ENCODE measurements at regions not wholly inside any gene's neighbourhood (a gene's known extent, or its start where the extent isn't known, plus 50 kb on each side); places are given as distances from the start of the nearest gene placed in this dataset.
"Not testable (repeated sequence)": the region's sequence is repeated elsewhere in the genome, so short reads cannot be mapped to it uniquely, and the experiment has no call there.

GRCh38 chr6:3961581-3962215, 112.5 kb downstream of the FAM50B start:
- no peak for DNase-seq

GRCh38 chr6:3962291-3963280, 113.4 kb downstream of the FAM50B start:
- peak in 1 of 3 donors; percentile 27 for DNase-seq

- DNase-seq: peak in 1 of 3 donors; percentile 59
Observed at GRCh38 chr6:3963426-3963825, 114.3 kb downstream of the FAM50B start.

GRCh38 chr6:3965071-3965718, 113.7 kb downstream of the FAM217A start:
- DNase-seq: no peak

GRCh38 chr6:3966426-3966825, 112.5 kb downstream of the FAM217A start:
- no peak for DNase-seq

DNA sequence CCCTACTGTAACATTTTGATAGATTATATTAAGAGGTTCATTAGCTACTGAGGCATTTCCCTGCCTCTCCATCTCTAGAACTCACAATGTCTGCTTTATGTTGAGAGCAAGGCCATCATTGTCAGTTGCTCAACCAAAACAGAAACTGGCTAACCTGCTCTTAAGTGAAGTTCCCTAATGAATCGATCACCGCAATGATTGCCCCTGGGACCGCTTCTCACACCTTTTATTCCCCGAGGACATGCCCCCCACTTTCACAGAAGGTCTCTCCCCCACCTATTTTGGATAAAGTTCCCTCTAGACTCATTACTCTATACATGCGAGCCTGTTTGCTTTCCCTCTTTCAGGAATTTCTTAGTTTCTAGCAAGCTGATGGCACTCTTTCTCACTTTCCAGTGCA, 108.8 kb downstream of the FAM217A start:
- no peak for DNase-seq

GRCh38 chr6:3973152-3973551, 105.8 kb downstream of the FAM217A start:
- not testable (repeated sequence) for DNase-seq

- DNase-seq: peak; percentile 88 to 93 (median 89)
Observed at GRCh38 chr6:3977875-3978711, 100.8 kb downstream of the FAM217A start.

- not testable (repeated sequence) for DNase-seq
Observed at GRCh38 chr6:3978966-3979365, 100.0 kb downstream of the FAM217A start.

- no peak for DNase-seq
Observed at GRCh38 chr6:3981917-3982316, 97.0 kb downstream of the FAM217A start.

DNA sequence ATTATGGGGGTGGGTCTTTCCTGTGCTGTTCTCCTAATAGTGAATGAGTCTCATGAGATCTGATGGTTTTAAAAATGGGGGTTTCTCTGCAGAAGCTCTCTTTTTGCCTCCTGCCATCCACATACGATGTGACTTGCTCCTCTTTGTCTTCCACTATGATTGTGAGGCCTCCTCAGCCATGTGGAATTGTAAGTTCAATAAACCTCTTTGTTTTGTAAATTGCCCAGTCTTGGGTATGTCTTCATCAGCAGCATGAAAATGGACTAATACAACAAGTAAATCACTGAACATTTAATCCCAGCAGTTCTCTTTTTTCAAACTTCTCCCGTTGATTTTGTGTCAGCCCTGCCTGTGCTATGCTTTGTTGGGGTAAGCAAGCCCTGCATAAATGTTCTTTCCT, 95.2 kb downstream of the FAM217A start:
- DNase-seq: no peak

- no peak for DNase-seq
Observed at GRCh38 chr6:3984494-3984893, 94.4 kb downstream of the FAM217A start.

DNA sequence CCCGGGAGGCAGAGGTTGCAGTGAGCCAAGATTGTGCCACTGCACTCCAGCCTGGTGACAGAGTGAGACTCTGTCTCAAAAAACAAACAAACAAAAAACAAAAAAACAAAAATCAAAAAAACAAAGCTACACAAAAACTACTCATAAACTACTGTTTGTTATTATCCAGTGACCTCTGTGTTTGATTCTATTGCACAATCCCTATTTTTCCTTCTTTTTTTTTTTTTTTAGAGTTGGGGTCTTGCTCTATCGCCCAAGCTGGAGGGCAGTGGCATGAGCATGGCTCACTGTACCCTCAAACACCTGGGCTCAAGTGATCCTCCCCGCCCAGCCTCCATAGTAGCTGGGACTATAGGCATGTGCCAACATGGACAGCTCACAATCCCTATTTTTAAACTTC, 92.7 kb downstream of the FAM217A start:
- no peak for DNase-seq

DNA sequence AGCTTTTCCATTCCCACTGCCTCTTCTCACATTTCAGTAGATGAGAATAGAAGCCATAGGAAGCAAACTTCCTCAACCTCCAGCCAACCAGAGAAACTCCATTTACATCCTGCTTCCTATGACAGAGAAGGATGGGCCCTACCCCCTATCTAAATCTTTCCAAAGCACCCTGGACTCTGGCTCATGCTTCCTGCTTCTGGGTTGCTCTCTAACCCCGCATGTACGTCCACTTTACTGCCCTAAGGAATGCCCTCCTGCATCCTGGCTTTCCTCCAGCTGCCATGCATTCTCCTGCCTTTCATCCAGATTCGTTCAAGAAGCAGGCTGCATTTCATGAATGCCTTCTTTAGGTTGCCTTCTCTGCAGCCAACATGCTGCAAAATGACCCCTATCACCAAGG, 91.9 kb downstream of the FAM217A start:
- peak in 1 of 3 donors; percentile 37 for DNase-seq

DNA sequence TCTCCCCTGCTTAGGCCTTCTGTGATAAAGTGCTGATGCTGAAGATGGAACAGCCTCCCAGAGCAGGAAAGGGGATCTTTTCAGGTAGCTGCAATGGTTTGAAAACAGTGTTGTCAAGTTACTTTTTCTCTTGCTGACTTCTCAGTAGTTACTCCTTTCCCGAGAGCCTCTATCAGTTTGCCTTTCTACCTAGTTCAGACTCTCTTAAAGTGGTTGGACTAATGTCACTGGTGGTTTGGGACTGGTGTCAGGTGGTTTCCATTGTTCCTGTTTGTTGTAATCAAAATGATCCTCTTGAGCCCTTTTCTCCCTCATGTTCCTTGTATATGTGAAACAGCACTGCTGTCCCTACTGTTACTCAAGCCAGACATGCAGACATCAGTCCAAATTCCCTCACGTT, 91.4 kb downstream of the FAM217A start:
- no peak for DNase-seq

DNA sequence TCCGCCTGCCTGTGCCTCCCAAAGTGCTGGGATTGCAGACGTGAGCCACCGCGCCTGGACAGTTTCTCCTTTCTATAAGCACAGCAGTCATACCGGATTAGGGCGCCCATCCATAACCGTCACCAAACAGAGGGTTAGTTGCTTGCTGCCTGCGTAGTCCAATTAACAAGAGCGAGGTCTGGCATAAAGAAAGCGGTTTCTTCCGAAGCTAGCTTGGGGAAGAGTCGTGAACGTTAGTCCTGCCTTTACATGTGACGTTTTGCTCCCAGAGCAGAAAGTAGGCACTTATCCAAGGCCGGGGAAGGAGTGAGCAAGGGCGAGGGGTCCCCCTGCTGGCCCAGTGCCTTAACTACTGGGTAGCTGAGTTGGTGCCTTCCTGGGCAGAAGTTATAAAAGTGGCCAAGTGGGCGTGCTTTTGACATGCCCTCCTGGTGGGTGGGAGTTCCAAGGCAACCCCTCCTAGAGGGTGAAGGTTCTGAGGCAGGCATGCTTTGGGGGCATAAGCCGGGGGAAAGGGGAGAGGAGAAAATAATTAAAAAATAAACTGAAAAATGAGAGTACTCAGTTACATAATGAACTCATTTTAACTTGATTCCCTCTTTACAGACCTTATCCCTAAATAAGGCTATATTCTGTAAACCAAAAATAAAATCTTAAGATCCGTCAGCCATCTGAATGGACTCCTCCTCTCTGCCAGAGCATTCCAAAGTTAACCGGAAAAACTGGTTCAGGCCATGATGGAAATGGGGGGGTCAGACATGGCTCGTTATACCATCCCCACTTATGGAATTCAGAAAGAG, 88.0 kb downstream of the FAM217A start:
- DNase-seq: peak; percentile 87 to 93 (median 90)

DNA sequence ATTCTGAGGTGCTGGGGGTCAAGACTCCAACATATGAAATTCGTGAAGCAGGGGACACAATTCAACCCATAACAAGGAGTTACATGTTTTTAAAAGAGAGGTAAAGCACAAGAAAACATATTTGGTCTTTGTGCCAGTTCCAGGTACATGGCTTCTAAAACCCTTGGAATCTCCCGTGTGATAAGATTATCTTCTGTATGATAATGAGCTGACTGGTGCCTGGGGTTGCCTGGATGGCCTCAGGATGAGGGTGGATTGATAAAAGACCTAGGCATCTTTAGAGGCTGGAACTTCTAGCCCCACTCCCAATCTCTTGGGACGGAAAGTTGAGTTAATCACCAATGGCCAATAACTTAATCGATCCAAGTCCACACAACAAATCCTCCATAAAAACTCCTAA, 87.0 kb downstream of the FAM217A start:
- no peak for DNase-seq

DNA sequence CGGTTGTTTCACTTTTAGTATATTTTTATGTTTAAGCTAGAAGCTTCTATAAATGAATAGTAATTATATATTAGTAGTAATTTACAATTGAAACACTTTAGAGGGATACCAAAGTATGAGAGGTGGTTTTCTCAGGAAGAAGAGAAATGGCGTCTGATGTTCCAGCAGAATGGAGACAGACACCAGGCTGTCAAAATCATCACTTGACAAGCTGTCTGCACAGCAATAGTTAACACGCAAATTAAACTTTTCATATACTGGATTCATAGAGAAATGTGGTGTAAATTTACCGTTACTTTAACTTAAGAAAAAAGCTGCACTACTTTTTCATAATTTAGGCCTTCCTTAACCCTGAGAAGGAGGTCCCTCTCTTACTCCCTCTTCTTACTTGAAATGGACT, 82.6 kb downstream of the FAM217A start:
- no peak for DNase-seq

GRCh38 chr6:3997177-3997770, 81.7 kb downstream of the FAM217A start:
- DNase-seq: peak; percentile 56 to 86 (median 77)
